Esophagus squamous epithelium (tissue), 5 donors: ENCODE measurements at regions not wholly inside any gene's neighbourhood (a gene's known extent, or its start where the extent isn't known, plus 50 kb on each side); places are given as distances from the start of the nearest gene placed in this dataset.
"Not testable (repeated sequence)": the region's sequence is repeated elsewhere in the genome, so short reads cannot be mapped to it uniquely, and the experiment has no call there.

ENCODE experiments used
- DNase-seq: peaks from one replicate; lab custom pipeline; 2025; lab: John Stamatoyannopoulos, UW
- H3K27ac ChIP-seq, 4 donors: fragments of 200-600 bp; sonication (generic); one replicate each; pipeline ENCODE4 v1.5.1; 2016 to 2019; ENCODE audit warnings: mild to moderate bottlenecking in 1 of 4
- H3K27me3 ChIP-seq, 4 donors: fragments of 200-600 bp; sonication (generic); 1 replicate in 3 of 4; 2 replicates in 1 of 4; pipeline versions ENCODE4 v1.5.1 to v1.6.0; 2017 to 2021; ENCODE audit warnings: antibody characterized with exemption in 1 of 4
- H3K36me3 ChIP-seq, 3 donors: fragments of 200-600 bp; sonication (generic); one replicate each; pipeline ENCODE4 v1.5.1; 2016 to 2019
- H3K4me1 ChIP-seq, 3 donors: fragments of 200-600 bp; sonication (generic); one replicate each; pipeline ENCODE4 v1.5.1; 2017 to 2019
- H3K4me3 ChIP-seq, 4 donors: fragments of 200-600 bp; sonication (generic); 1 replicate in 3 of 4; 2 replicates in 1 of 4; pipeline ENCODE4 v1.5.1; 2016 to 2019; ENCODE audit warnings: mild to moderate bottlenecking in 2 of 4, moderate library complexity in 1 of 4
- H3K9me3 ChIP-seq, 3 donors: fragments of 200-600 bp; sonication (generic); one replicate each; pipeline ENCODE4 v1.5.1; 2016 to 2019
- POLR2A ChIP-seq, 4 donors: fragments of 450-650 bp; IDR thresholded peaks; one replicate each; pipeline ENCODE4 v1.6.1; 2017; ENCODE audit warnings: antibody characterized with exemption in 4 of 4, mild to moderate bottlenecking in 4 of 4, moderate library complexity in 3 of 4
- WGBS, 2 donors: methylation state at CpG; one replicate each; pipeline ENCODE4 v1.1.5; 2018; 5-methylcytosine and 5-hydroxymethylcytosine counted together
- intact Hi-C: fragments of 100-400 bp; cut with DNase I; formaldehyde crosslinking; loops from one replicate; pipeline ENCODE4 v1.15.0; 2022
- TF ChIP-seq, protein P1 (sequence below), 6 experiments: fragments of 450-650 bp in 4 of 6; fragments of 200-600 bp in 2 of 6; sonication (generic) in 2 of 6; IDR thresholded peaks; one replicate each; pipeline ENCODE4 v1.5.1; 2016 to 2019; ENCODE audit warnings: antibody characterized with exemption in 6 of 6, mild to moderate bottlenecking in 4 of 6, moderate library complexity in 4 of 6
- donor health status: DM: yes; HTN: yes; CAD: no.

DNA sequence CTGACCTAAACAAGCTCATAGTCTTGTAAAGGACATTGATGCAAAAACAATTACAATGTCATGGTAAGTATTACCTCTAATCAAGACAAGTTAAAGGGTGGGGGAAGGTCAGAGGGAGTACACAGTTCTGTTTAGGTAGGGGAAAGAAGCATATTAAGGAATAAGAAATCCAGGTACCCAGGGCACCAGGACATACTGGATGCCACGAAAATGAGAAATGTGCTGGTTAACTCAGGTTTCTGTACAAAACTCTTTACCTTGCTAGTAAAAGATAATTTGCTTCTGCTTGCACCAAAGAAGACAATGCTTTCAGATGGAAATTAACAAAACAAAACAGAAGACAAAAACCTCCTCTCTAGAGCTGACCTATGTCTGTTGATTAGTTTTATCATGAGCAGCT, 70.7 kb upstream of the MED13 start:
- no peak for DNase-seq
- 80 to 88% methylated on average over 1 of the region's 1 CpG for WGBS, 2 donors
- H3K36me3 ChIP-seq: no peaks in the 10 kb centered on the region
- no peak overlapping the region for H3K27ac ChIP-seq
- no peak overlapping the region for H3K4me3 ChIP-seq
- TF ChIP-seq, protein P1, sequence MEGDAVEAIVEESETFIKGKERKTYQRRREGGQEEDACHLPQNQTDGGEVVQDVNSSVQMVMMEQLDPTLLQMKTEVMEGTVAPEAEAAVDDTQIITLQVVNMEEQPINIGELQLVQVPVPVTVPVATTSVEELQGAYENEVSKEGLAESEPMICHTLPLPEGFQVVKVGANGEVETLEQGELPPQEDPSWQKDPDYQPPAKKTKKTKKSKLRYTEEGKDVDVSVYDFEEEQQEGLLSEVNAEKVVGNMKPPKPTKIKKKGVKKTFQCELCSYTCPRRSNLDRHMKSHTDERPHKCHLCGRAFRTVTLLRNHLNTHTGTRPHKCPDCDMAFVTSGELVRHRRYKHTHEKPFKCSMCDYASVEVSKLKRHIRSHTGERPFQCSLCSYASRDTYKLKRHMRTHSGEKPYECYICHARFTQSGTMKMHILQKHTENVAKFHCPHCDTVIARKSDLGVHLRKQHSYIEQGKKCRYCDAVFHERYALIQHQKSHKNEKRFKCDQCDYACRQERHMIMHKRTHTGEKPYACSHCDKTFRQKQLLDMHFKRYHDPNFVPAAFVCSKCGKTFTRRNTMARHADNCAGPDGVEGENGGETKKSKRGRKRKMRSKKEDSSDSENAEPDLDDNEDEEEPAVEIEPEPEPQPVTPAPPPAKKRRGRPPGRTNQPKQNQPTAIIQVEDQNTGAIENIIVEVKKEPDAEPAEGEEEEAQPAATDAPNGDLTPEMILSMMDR (IDR thresholded peaks at IDR 0.05): no peak
- TF ChIP-seq POLR2A (IDR thresholded peaks at IDR 0.05): no peak
- peaks cover 0 to 10% (median 0%) of the 10 kb centered on the region in 3 donors for H3K4me1 ChIP-seq
- H3K9me3 ChIP-seq: no peaks in the 10 kb centered on the region
- peaks cover 0 to 43% (median 0%) of the 10 kb centered on the region in 4 donors for H3K27me3 ChIP-seq
- intact Hi-C loops: no loop called here

DNA sequence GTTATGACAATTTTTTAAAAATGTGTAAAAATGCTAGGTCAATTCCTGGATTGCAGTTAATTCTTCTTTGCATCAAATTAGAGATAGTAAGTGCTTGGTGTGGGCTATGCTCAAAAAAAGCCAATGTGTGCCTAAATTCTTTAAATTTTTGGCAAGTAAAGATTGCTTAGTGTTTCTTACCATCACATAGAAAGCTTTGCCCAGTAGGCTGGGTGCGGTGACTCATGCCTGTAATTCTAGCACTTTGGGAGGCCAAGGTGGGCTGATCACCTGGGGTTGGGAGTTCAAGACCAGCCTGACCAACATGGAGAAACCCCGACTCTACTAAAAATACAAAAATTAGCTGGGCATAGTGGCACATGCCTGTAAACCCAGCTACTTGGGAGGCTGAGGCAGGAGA, 70.0 kb upstream of the MED13 start:
- intact Hi-C loops, H3K4me3 ChIP-seq, H3K27ac ChIP-seq, H3K36me3 ChIP-seq, DNase-seq, H3K9me3 ChIP-seq: not testable (repeated sequence)
- H3K4me1 ChIP-seq: peaks cover 0 to 10% (median 0%) of the 10 kb centered on the region in 3 donors
- WGBS, 2 donors: 91 to 100% methylated on average over 1 of the region's 2 CpGs
- H3K27me3 ChIP-seq: peaks cover 0 to 38% (median 0%) of the 10 kb centered on the region in 4 donors

DNA sequence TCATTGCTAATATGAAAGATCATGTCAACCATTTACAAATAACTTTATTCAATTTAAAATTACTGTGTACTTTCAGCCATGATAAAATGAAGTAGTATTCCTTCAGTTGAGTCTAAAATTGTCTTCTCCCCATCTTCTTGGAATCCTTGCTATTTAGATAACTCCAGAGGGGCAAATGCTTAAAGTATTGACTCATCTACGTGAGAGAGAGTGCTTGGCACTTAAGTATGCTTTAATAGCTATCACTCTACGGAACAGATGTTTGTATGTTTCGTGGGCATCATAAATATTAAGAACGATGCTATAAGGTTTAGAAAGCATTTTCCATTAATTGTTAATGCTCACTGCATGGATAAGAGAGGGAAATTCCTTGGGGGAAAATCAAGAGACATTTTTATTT, 69.3 kb upstream of the MED13 start:
- TF ChIP-seq POLR2A (IDR thresholded peaks at IDR 0.05): no peak
- TF ChIP-seq, protein P1 (IDR thresholded peaks at IDR 0.05): no peak
- intact Hi-C loops: no loop called here
- Histone ChIP-seq H3K27ac (no peak overlapping the region), H3K27me3 (peaks cover 0 to 32% (median 0%) of the 10 kb centered on the region in 4 donors), H3K9me3 (no peaks in the 10 kb centered on the region), H3K4me3 (no peak overlapping the region), H3K36me3 (no peaks in the 10 kb centered on the region), H3K4me1 (peaks cover 0 to 10% (median 0%) of the 10 kb centered on the region in 3 donors)
- 69 to 71% methylated on average over 4 of the region's 4 CpGs for WGBS, 2 donors
- no peak for DNase-seq

DNA sequence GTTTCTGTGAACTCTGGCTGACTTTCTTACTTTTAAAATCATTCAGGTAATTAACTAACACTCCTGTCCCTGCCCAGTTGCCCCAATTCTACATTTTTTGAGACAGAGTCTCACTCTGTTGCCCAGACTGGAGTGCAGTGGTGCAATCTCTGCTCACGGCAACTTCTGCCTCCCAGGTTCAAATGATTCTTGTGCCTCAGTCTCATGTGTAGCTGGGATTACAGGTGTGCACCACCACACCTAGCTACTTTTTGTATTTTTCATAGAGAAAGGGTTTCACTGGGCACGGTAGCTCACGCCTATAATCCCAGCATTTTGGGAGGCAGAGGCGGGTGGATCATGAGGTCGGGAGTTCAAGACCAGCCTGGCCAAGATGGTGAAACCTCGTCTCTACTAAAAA, 66.2 kb upstream of the MED13 start:
- intact Hi-C loops: not testable (repeated sequence)
- WGBS, 2 donors: 94 to 100% methylated on average over 1 to 3 of the region's 6 CpGs

DNA sequence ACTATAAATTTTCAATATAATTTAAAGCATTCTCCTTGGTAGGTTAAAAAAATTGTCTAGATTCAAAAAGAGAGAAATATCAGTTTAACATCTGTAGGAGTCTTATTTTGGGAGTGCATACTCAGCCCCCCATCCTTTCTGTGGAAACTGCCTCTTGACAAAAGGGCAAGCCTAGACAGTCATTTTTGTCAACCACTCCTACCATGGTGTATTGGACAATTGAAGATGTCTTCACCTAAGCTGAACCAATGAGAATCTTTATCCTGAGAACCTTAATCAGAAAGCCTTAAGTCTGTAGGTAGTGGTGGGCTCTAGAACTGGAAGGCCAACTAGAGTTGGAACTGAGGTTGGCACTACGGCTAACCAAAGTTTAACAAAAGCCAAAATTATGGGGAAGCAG, 65.7 kb upstream of the MED13 start:
- WGBS, 2 donors: 83 to 84% methylated on average over 1 of the region's 1 CpG
- DNase-seq: no peak

More for the DNA sequence above, 66.2 kb upstream of the MED13 start:
- not testable (repeated sequence) for H3K27me3 ChIP-seq, H3K4me3 ChIP-seq, H3K4me1 ChIP-seq, H3K27ac ChIP-seq, H3K9me3 ChIP-seq, H3K36me3 ChIP-seq, DNase-seq

DNA sequence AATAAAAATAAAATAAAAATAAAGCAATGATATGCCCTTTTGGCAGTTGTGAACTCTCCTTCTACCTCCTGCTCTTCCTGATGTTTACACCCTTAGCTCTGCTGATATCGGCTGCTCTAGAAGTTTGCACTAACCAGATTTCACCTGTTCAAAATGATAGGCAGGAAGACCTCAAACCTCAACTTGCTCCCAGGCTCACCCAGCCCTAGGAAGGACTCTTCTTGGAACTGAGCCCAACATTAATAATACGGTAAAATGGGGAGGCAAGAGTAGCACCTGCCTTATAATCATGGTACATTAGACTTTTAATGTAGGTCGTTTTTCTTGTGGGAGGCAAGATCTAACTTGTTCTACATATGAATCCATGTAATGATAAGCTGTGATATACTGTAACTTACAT, 61.2 kb upstream of the MED13 start:
- no peaks in the 10 kb centered on the region for H3K36me3 ChIP-seq
- intact Hi-C loops: no loop called here
- no peaks in the 10 kb centered on the region for H3K9me3 ChIP-seq
- 32 to 39% methylated on average over 3 of the region's 3 CpGs for WGBS, 2 donors
- H3K4me1 ChIP-seq: no peaks in the 10 kb centered on the region
- no peak overlapping the region for H3K4me3 ChIP-seq
- H3K27ac ChIP-seq: no peak overlapping the region
- TF ChIP-seq POLR2A (IDR thresholded peaks at IDR 0.05): no peak
- TF ChIP-seq, protein P1 (IDR thresholded peaks at IDR 0.05): no peak
- peaks cover 0 to 26% (median 0%) of the 10 kb centered on the region in 4 donors for H3K27me3 ChIP-seq
- no peak for DNase-seq

More for the DNA sequence above, 65.7 kb upstream of the MED13 start:
- H3K4me1 ChIP-seq: no peaks in the 10 kb centered on the region
- H3K27me3 ChIP-seq: peaks cover 0 to under 1% (median 0%) of the 10 kb centered on the region in 4 donors
- no peak overlapping the region for H3K4me3 ChIP-seq
- H3K9me3 ChIP-seq: no peaks in the 10 kb centered on the region
- TF ChIP-seq, protein P1 (IDR thresholded peaks at IDR 0.05): no peak
- no peak for TF ChIP-seq POLR2A (IDR thresholded peaks at IDR 0.05)
- no peak overlapping the region for H3K27ac ChIP-seq
- intact Hi-C loops: no loop called here
- H3K36me3 ChIP-seq: no peaks in the 10 kb centered on the region
